Natural killer cell (primary cell): ENCODE measurements at regions not wholly inside any gene's neighbourhood (a gene's known extent, or its start where the extent isn't known, plus 50 kb on each side); places are given as distances from the start of the nearest gene placed in this dataset.
"Not testable (repeated sequence)": the region's sequence is repeated elsewhere in the genome, so short reads cannot be mapped to it uniquely, and the experiment has no call there.

Experiments used
- ATAC-seq, 3 donors: fragments of 150-1000 bp in 2 of 3; fragments of 200-7000 bp in 1 of 3; cut with Tn5 transposase; 1 replicate in 1 of 3; 2 replicates in 2 of 3; pipeline ENCODE4 v1.10.0; 2021; ENCODE audit warnings: mild to moderate bottlenecking in 2 of 3, moderate library complexity in 2 of 3
- DNase-seq, 2 donors: peaks; one replicate each; pipeline versions ENCODE4 v3.0.0 to v3.0.0-alpha.2; 2013 to 2021; ENCODE audit warnings: mixed read lengths in 1 of 2
- H3K27ac ChIP-seq: one replicate; pipeline ENCODE4 v1.5.1; 2013; ENCODE audit warnings: mild to moderate bottlenecking, low read length
- H3K27me3 ChIP-seq: one replicate; pipeline ENCODE4 v1.6.1; 2013; ENCODE audit warnings: low read length; ENCODE audit not compliant: control insufficient read depth, insufficient read depth
- H3K36me3 ChIP-seq: one replicate; pipeline ENCODE4 v1.6.1; 2013; ENCODE audit warnings: low read length; ENCODE audit not compliant: control insufficient read depth, insufficient read depth
- H3K4me1 ChIP-seq: one replicate; pipeline ENCODE4 v1.6.1; 2013; ENCODE audit warnings: low read length; ENCODE audit not compliant: control insufficient read depth, insufficient read depth
- H3K4me3 ChIP-seq: one replicate; pipeline ENCODE4 v1.5.1; 2013; ENCODE audit warnings: low read length
- H3K9me3 ChIP-seq: one replicate; pipeline ENCODE4 v1.6.1; 2013; ENCODE audit warnings: low read length; ENCODE audit not compliant: control insufficient read depth, insufficient read depth
- H3K27ac Mint-ChIP-seq, 2 donors: one replicate each; pipeline ENCODE4 v1.8.0; 2022; ENCODE audit warnings: mild to moderate bottlenecking in 2 of 2, mixed read lengths in 2 of 2, moderate library complexity in 1 of 2
- H3K27me3 Mint-ChIP-seq, 2 donors: one replicate each; pipeline ENCODE4 v1.8.0; 2022; ENCODE audit warnings: low read depth in 2 of 2, mixed read lengths in 2 of 2
- H3K36me3 Mint-ChIP-seq: one replicate; pipeline ENCODE4 v1.8.0; 2022; ENCODE audit warnings: mixed read lengths
- H3K4me1 Mint-ChIP-seq, 2 donors: one replicate each; pipeline ENCODE4 v1.8.0; 2022; ENCODE audit warnings: mixed read lengths in 2 of 2
- H3K4me3 Mint-ChIP-seq: one replicate; pipeline ENCODE4 v1.8.0; 2022; ENCODE audit warnings: mild to moderate bottlenecking, moderate library complexity, mixed read lengths
- H3K9me3 Mint-ChIP-seq, 2 donors: one replicate each; pipeline ENCODE4 v1.8.0; 2022; ENCODE audit warnings: mixed read lengths in 2 of 2
- WGBS: methylation state at CpG from one replicate; pipeline ENCODE4 v1.1.7; 2013; ENCODE audit warnings: missing lambda C conversion rate; ENCODE audit not compliant: insufficient coverage; 5-methylcytosine and 5-hydroxymethylcytosine counted together
- intact Hi-C: fragments of 100-400 bp; cut with micrococcal nuclease; formaldehyde crosslinking; loops from one replicate; pipeline ENCODE4 v1.14.2; 2022
- TF ChIP-seq, protein P1 (sequence below): fragments of 200-600 bp; IDR thresholded peaks from one replicate; pipeline ENCODE4 v1.8.0; 2022; ENCODE audit warnings: antibody characterized with exemption

DNA sequence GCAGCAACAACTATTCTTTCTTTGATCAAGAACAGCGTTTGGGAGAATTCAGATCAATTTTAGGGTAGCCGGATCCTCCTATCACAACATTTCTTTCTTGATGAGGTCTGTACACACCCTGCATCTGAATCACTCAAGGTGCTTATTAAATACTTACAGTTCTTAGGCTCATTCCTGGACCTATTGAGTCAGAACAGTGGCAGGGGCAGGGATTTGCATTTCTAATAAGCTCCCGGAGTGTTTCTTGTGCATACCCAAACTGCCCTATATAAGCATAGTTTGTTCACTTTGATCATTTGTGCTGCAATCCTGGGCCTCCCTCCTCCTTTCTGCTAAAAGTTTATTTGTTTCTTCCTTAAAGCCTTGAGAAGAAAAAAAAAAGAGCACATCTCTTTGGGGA lies 80.5 kb upstream of the RPH3A start:
- intact Hi-C loops = no loop called here
- no peak for ATAC-seq
- Histone ChIP-seq H3K4me3 (no peak overlapping the region), H3K4me1 (no peaks in the 10 kb centered on the region), H3K36me3 (no peaks in the 10 kb centered on the region), H3K27me3 (no peaks in the 10 kb centered on the region), H3K27ac (no peak overlapping the region), H3K9me3 (no peaks in the 10 kb centered on the region)
- WGBS = 94% methylated on average over 3 of the region's 3 CpGs
- H3K36me3 Mint-ChIP-seq = no peaks in the 10 kb centered on the region
- no peaks in the 10 kb centered on the region for H3K9me3 Mint-ChIP-seq
- no peak overlapping the region for H3K4me3 Mint-ChIP-seq
- TF ChIP-seq, protein P1, sequence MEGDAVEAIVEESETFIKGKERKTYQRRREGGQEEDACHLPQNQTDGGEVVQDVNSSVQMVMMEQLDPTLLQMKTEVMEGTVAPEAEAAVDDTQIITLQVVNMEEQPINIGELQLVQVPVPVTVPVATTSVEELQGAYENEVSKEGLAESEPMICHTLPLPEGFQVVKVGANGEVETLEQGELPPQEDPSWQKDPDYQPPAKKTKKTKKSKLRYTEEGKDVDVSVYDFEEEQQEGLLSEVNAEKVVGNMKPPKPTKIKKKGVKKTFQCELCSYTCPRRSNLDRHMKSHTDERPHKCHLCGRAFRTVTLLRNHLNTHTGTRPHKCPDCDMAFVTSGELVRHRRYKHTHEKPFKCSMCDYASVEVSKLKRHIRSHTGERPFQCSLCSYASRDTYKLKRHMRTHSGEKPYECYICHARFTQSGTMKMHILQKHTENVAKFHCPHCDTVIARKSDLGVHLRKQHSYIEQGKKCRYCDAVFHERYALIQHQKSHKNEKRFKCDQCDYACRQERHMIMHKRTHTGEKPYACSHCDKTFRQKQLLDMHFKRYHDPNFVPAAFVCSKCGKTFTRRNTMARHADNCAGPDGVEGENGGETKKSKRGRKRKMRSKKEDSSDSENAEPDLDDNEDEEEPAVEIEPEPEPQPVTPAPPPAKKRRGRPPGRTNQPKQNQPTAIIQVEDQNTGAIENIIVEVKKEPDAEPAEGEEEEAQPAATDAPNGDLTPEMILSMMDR = no peak
- peaks cover 0 to 5% of the 10 kb centered on the region in 2 donors for H3K4me1 Mint-ChIP-seq
- H3K27ac Mint-ChIP-seq = no peak overlapping the region
- peaks cover 0 to 3% of the 10 kb centered on the region in 2 donors for H3K27me3 Mint-ChIP-seq
- no peak for DNase-seq

DNA sequence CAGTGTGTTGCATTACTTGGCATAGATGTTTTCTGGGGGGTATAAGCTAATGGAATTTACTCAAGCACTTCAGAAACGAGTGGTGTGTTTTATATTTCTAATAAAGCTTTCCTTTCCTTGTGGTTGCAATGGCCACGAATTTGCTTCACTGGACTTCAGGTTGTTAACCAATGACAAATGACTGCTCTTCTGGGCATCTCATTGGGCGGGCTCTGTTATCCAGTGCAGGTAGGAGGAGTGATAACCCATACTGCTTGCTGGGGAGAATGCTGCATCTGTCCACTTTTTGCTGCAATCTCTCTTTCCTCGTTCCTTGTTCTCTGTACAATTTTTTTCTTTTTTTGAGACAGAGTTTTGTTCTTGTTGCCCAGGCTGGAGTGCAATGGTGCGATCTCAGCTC lies 80.0 kb upstream of the RPH3A start:
- no peaks in the 10 kb centered on the region for H3K36me3 Mint-ChIP-seq
- DNase-seq = no peak
- TF ChIP-seq, protein P1 = no peak
- ATAC-seq = no peak
- intact Hi-C loops = no loop called here
- no peak overlapping the region for H3K27ac Mint-ChIP-seq
- peaks cover 0 to 5% of the 10 kb centered on the region in 2 donors for H3K4me1 Mint-ChIP-seq
- H3K9me3 Mint-ChIP-seq = no peaks in the 10 kb centered on the region
- WGBS = 75% methylated on average over 5 of the region's 5 CpGs
- Histone ChIP-seq H3K4me1 (no peaks in the 10 kb centered on the region), H3K27me3 (no peaks in the 10 kb centered on the region), H3K9me3 (no peaks in the 10 kb centered on the region), H3K4me3 (no peak overlapping the region), H3K36me3 (no peaks in the 10 kb centered on the region), H3K27ac (no peak overlapping the region)
- H3K27me3 Mint-ChIP-seq = peaks cover 0 to 3% of the 10 kb centered on the region in 2 donors
- no peak overlapping the region for H3K4me3 Mint-ChIP-seq

GRCh38 chr12:112712751-112713150 lies 78.8 kb upstream of the RPH3A start:
- H3K9me3 ChIP-seq, H3K4me3 Mint-ChIP-seq, H3K4me1 Mint-ChIP-seq, H3K27ac ChIP-seq, H3K4me3 ChIP-seq, H3K36me3 Mint-ChIP-seq, H3K27me3 ChIP-seq, H3K4me1 ChIP-seq, H3K27ac Mint-ChIP-seq, DNase-seq, H3K27me3 Mint-ChIP-seq, H3K9me3 Mint-ChIP-seq, ATAC-seq, intact Hi-C loops, H3K36me3 ChIP-seq: not testable (repeated sequence)
- 20% methylated on average over 2 of the region's 2 CpGs for WGBS

DNA sequence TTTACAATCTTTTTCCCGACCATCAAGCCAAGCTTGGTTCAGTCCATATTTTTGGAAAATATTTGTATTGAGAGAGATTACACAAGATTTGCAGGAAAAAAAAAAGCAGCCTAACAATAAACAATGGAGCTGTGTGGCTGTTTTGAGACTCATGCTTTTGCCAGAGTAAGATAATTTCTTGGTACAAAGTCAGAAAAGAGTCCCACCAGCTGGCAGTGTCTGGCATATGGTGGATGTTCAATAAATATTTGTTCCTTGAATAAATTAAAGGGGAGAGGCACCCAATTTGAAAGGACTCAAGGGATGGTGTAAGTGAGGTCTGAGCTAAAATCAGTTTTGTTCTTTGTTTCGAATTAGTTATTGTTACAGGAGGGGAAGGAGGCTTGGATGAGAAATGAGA lies 78.1 kb upstream of the RPH3A start:
- Histone ChIP-seq H3K27ac (no peak overlapping the region), H3K27me3 (no peaks in the 10 kb centered on the region), H3K9me3 (no peaks in the 10 kb centered on the region), H3K36me3 (no peaks in the 10 kb centered on the region), H3K4me3 (no peak overlapping the region), H3K4me1 (no peaks in the 10 kb centered on the region)
- Mint-ChIP-seq H3K27ac (no peak overlapping the region), H3K27me3 (peaks cover 0 to 3% of the 10 kb centered on the region in 2 donors), H3K4me1 (peaks cover 0 to 5% of the 10 kb centered on the region in 2 donors), H3K36me3 (no peaks in the 10 kb centered on the region), H3K4me3 (no peak overlapping the region), H3K9me3 (no peaks in the 10 kb centered on the region)
- DNase-seq (no peak), ATAC-seq (no peak)
- intact Hi-C loops = no loop called here
- TF ChIP-seq, protein P1 = no peak
- WGBS = 93% methylated on average over 2 of the region's 2 CpGs
